CD4-positive, alpha-beta T cell (primary cell): ENCODE measurements at regions not wholly inside any gene's neighbourhood (a gene's known extent, or its start where the extent isn't known, plus 50 kb on each side); places are given as distances from the start of the nearest gene placed in this dataset.

Experiments used
- ATAC-seq: fragments of 200-7000 bp; cut with Tn5 transposase; one replicate; pipeline ENCODE4 v1.10.0; 2022; ENCODE audit warnings: mild to moderate bottlenecking; ENCODE audit not compliant: poor library complexity
- CTCF ChIA-PET: fragments of 350-600 bp; sonication (Branson Sonifier 250); formaldehyde crosslinking; loops from one replicate; lab custom pipeline; 2021; ENCODE audit warnings: antibody characterized with exemption, inconsistent platforms; lab: Charles Lee
- POLR2A ChIA-PET: fragments of 350-600 bp; sonication (Branson Sonifier 250); formaldehyde crosslinking; loops from one replicate; lab custom pipeline; 2021; ENCODE audit warnings: antibody characterized with exemption, inconsistent platforms; lab: Charles Lee
- DNase-seq, 14 experiments: peaks; one replicate each; pipeline ENCODE4 v3.0.0-alpha.2; 2013 to 2020; ENCODE audit warnings: mixed read lengths in 2 of 14
- H3K27ac ChIP-seq, 2 donors: one replicate each; pipeline versions ENCODE4 v1.5.1 to v1.7.0; 2013; ENCODE audit warnings: low read length in 2 of 2, low read depth in 1 of 2, mild to moderate bottlenecking in 1 of 2
- H3K27me3 ChIP-seq, 2 experiments: 1 replicate in 1 of 2; 2 replicates in 1 of 2; pipeline versions ENCODE4 v1.6.1 to v1.7.0; 2013; ENCODE audit warnings: low read length in 2 of 2, control low read depth in 1 of 2, mild to moderate bottlenecking in 1 of 2, moderate library complexity in 1 of 2; ENCODE audit not compliant: insufficient read depth in 2 of 2, control insufficient read depth in 1 of 2
- H3K36me3 ChIP-seq: one replicate; pipeline ENCODE4 v1.6.1; 2013; ENCODE audit warnings: low read length, control low read depth; ENCODE audit not compliant: insufficient read depth
- H3K4me1 ChIP-seq: one replicate; pipeline ENCODE4 v1.6.1; 2013; ENCODE audit warnings: low read length, control low read depth; ENCODE audit not compliant: insufficient read depth
- H3K4me3 ChIP-seq: one replicate; pipeline ENCODE4 v1.5.1; 2013; ENCODE audit warnings: mild to moderate bottlenecking, low read length, moderate library complexity
- H3K9me3 ChIP-seq, 2 experiments: 1 replicate in 1 of 2; 2 replicates in 1 of 2; pipeline versions ENCODE4 v1.6.1 to v1.7.0; 2013; ENCODE audit warnings: low read length in 2 of 2, mild to moderate bottlenecking in 2 of 2, control low read depth in 1 of 2, moderate library complexity in 1 of 2; ENCODE audit not compliant: control insufficient read depth in 1 of 2, insufficient read depth in 1 of 2
- H3K27ac Mint-ChIP-seq: one replicate; pipeline ENCODE4 v1.8.0; 2020; ENCODE audit warnings: mixed read lengths
- H3K27me3 Mint-ChIP-seq: one replicate; pipeline ENCODE4 v1.8.0; 2021; ENCODE audit warnings: mixed read lengths
- H3K36me3 Mint-ChIP-seq: one replicate; pipeline ENCODE4 v1.8.0; 2021; ENCODE audit warnings: low read depth, mixed read lengths
- H3K4me1 Mint-ChIP-seq: one replicate; pipeline ENCODE4 v1.8.0; 2021; ENCODE audit warnings: low read depth, mixed read lengths
- H3K4me3 Mint-ChIP-seq: one replicate; pipeline ENCODE4 v1.8.0; 2020; ENCODE audit warnings: mild to moderate bottlenecking, mixed read lengths
- H3K9me3 Mint-ChIP-seq: one replicate; pipeline ENCODE4 v1.8.0; 2020; ENCODE audit warnings: mixed read lengths
- CTCF ChIP-seq: fragments of 200-600 bp; IDR thresholded peaks from one replicate; pipeline ENCODE4 v1.8.0; 2022; ENCODE audit warnings: antibody characterized with exemption, mild to moderate bottlenecking
- intact Hi-C, 2 experiments: fragments of 100-400 bp; cut with DNase I in 1 of 2; cut with micrococcal nuclease in 1 of 2; formaldehyde crosslinking; loops; one replicate each; pipeline versions ENCODE4 v1.15.1 to v1.9.0; 2023 to 2025; cut with DNase I, micrococcal nuclease

- Mint-ChIP-seq H3K36me3 (no peaks in the 10 kb centered on the region), H3K27me3 (no peaks in the 10 kb centered on the region), H3K4me3 (no peak overlapping the region), H3K9me3 (no peaks in the 10 kb centered on the region), H3K4me1 (no peaks in the 10 kb centered on the region), H3K27ac (no peak overlapping the region)
- CTCF ChIA-PET, result no interaction called here
- Histone ChIP-seq H3K4me1 (no peaks in the 10 kb centered on the region), H3K4me3 (no peak overlapping the region), H3K27me3 (no peaks in the 10 kb centered on the region), H3K27ac (no peak overlapping the region), H3K36me3 (no peaks in the 10 kb centered on the region), H3K9me3 (no peaks in the 10 kb centered on the region)
- POLR2A ChIA-PET, result no interaction called here
- ATAC-seq (no peak), DNase-seq (no peak)
- no peak for TF ChIP-seq CTCF
- intact Hi-C loops, result no loop called here
Measured at GRCh38 chr18:68083131-68083530, 566.6 kb upstream of the DSEL start.

DNA sequence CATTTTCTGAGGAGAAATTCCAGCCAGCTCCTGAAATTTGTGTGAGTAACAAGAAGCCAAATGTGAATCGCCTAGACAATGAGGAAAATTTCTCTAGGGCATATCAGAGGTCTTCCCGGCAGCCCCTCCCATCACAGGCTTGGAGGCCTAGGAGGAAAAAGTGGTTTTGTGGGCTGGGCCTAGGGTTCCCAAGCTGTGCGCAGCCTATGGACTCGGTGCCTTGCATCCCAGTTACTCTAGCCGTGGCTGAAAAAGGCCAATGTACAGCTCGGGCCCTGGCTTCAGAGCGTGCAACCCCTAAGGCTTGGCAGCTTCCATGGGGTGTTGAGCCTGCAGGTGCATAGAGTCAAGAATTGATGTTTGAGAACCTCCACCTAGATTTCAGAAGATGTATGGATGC is 556.2 kb upstream of the DSEL start:
- CTCF ChIA-PET, result no interaction called here
- Histone ChIP-seq H3K27me3 (no peaks in the 10 kb centered on the region), H3K36me3 (no peaks in the 10 kb centered on the region), H3K9me3 (peaks cover 0 to 8% of the 10 kb centered on the region in 2 experiments), H3K27ac (no peak overlapping the region), H3K4me1 (no peaks in the 10 kb centered on the region), H3K4me3 (no peak overlapping the region)
- Mint-ChIP-seq H3K36me3 (no peaks in the 10 kb centered on the region), H3K27me3 (no peaks in the 10 kb centered on the region), H3K4me1 (no peaks in the 10 kb centered on the region), H3K27ac (no peak overlapping the region), H3K9me3 (peaks cover 2% of the 10 kb centered on the region), H3K4me3 (no peak overlapping the region)
- TF ChIP-seq CTCF, result no peak
- ATAC-seq (no peak), DNase-seq (no peak)
- intact Hi-C loops, result no loop called here
- POLR2A ChIA-PET, result no interaction called here

DNA sequence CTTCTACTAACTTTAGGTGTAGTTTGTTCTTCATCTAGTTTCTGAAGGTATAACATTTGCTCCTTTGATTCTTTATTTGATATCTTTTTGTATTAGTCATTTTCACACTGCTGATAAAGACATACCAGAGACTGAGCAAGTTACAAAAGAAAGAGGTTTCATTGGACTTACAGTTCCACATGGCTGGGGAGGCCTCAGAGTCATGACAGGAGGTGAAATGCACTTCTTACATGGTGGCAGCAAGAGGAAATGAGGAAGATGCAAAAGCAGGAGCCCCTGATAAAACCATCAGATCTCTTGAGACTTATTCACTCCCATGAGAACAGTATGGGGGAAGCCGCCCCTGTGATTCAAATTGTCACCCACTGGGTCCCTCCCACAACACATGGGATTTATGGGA is 544.4 kb upstream of the DSEL start:
- ATAC-seq (no peak), DNase-seq (no peak)
- Mint-ChIP-seq H3K36me3 (no peaks in the 10 kb centered on the region), H3K9me3 (no peaks in the 10 kb centered on the region), H3K4me3 (no peak overlapping the region), H3K27me3 (no peaks in the 10 kb centered on the region), H3K4me1 (no peaks in the 10 kb centered on the region), H3K27ac (no peak overlapping the region)
- Histone ChIP-seq H3K36me3 (no peaks in the 10 kb centered on the region), H3K4me3 (no peak overlapping the region), H3K27me3 (no peaks in the 10 kb centered on the region), H3K4me1 (no peaks in the 10 kb centered on the region), H3K27ac (no peak overlapping the region), H3K9me3 (peaks cover 0 to 6% of the 10 kb centered on the region in 2 experiments)
- CTCF ChIA-PET, result no interaction called here
- POLR2A ChIA-PET, result no interaction called here
- TF ChIP-seq CTCF, result no peak
- intact Hi-C loops, result no loop called here
